C4-2B (cell line): ENCODE measurements at regions not wholly inside any gene's neighbourhood (a gene's known extent, or its start where the extent isn't known, plus 50 kb on each side); places are given as distances from the start of the nearest gene placed in this dataset.

ENCODE experiments used
- H3K27ac ChIP-seq: fragments of 450-650 bp; 2 replicates; pipeline ENCODE4 v1.5.1; 2017
- ZFX ChIP-seq: fragments of 450-650 bp; IDR thresholded peaks from 2 replicates; pipeline ENCODE4 v1.6.1; 2017
- TF ChIP-seq, protein P1 (sequence below): fragments of 450-650 bp; conservative IDR thresholded peaks from 2 replicates; pipeline ENCODE4 v1.5.1; 2017; ENCODE audit warnings: mild to moderate bottlenecking

DNA sequence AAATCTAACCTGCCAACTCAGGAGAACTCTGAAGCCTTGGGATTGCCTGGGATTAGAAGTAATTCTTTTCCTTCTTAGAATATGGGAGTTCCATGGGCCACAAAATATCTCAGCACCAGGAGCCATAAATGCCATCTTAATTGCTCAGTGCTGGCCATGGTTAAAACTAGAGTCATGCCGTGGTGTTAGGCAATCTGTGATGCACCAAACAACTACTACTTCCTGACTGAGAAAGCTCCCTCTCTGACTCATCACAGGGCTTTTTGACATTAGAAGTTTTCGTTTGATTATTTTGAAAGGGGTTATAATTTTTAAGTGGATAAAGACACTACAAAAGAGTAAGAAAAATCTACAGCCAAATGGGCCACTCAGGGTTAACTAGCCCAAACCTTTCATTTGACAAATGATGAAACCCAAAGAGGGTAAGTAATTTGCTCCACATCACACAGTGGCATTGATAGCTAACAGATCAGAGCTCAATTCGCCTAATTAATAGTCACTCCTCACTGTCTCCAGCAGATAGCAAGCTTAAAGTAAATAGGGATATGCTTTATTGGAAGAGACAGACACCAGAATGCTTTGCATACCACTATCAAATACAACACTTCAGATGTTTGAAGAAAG lies 377.3 kb downstream of the EMP1 start:
- TF ChIP-seq, protein P1, sequence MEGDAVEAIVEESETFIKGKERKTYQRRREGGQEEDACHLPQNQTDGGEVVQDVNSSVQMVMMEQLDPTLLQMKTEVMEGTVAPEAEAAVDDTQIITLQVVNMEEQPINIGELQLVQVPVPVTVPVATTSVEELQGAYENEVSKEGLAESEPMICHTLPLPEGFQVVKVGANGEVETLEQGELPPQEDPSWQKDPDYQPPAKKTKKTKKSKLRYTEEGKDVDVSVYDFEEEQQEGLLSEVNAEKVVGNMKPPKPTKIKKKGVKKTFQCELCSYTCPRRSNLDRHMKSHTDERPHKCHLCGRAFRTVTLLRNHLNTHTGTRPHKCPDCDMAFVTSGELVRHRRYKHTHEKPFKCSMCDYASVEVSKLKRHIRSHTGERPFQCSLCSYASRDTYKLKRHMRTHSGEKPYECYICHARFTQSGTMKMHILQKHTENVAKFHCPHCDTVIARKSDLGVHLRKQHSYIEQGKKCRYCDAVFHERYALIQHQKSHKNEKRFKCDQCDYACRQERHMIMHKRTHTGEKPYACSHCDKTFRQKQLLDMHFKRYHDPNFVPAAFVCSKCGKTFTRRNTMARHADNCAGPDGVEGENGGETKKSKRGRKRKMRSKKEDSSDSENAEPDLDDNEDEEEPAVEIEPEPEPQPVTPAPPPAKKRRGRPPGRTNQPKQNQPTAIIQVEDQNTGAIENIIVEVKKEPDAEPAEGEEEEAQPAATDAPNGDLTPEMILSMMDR = no peak
- no peak for TF ChIP-seq ZFX
- no peak overlapping the region for H3K27ac ChIP-seq

DNA sequence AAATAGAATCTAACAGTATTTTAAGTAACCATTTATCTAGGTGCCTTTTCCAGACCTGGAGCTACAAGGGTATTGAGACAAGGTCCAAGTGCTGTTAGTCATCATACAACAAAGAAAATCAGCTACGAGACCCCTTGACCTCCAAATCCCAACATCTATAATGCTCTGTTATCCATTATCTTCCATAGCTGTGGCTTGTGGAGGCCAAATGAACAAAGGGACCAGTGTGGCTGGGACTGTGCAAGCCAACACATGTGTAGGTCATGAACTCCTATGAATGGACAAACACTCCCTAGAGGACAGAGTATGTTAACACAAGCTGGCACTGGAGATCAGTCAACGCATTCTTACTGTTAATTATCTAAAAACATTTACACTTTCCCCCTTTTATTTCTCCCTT lies 374.5 kb downstream of the EMP1 start:
- no peak overlapping the region for H3K27ac ChIP-seq
- no peak for TF ChIP-seq ZFX
- TF ChIP-seq, protein P1 = no peak

DNA sequence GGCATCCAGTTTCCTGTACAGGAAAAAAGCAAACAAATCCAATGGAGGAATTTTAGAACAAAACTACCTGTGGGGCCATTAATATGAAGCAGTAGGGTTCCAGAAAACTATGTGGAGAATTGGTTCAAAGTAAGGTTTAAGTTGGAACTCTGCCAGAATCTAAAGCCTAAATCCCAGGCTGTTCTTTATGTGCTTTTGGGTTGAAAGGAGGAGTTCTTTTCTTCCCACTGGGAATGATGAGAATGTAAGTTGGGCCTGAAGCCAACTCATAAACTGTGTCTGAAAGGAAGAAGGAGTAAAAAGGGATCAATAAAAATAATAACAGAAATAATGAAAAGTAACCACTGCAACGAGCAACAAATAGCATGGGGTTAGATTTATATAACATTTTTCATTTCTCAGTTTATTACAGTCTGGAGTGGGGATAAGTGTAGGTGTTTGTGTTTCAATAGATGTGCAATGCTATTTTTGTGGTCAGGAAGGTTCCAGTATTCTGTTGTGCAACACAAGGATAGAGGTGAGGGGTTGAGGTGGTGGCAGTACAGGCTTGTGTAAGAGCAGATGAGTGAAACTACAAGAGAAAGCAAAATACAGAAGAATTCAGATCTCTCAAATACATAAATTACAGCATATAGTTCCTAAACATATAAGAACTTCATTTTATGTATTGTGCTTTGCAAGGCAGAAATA lies 373.6 kb downstream of the EMP1 start:
- TF ChIP-seq ZFX = no peak
- TF ChIP-seq, protein P1 = no peak
- no peak overlapping the region for H3K27ac ChIP-seq

DNA sequence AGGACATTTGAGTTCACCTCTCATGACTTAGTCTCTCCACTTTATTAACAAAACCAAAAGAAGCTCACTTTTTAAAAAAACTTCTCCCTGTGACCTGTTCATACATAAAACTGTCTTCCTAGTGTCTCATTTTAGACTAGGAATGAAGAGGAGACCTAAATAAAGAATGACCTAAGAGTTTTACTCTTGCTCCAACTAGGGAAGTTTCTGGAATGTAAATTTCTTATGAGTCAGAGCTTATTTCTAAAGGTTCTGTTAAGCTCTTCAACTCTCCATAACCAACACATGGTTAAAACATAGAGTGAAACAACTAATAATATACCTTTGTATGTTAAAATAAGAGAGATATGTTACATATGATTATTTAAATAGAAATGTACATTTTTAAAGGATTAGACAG lies 369.8 kb downstream of the EMP1 start:
- TF ChIP-seq, protein P1 = no peak
- TF ChIP-seq ZFX = no peak
- H3K27ac ChIP-seq = no peak overlapping the region

DNA sequence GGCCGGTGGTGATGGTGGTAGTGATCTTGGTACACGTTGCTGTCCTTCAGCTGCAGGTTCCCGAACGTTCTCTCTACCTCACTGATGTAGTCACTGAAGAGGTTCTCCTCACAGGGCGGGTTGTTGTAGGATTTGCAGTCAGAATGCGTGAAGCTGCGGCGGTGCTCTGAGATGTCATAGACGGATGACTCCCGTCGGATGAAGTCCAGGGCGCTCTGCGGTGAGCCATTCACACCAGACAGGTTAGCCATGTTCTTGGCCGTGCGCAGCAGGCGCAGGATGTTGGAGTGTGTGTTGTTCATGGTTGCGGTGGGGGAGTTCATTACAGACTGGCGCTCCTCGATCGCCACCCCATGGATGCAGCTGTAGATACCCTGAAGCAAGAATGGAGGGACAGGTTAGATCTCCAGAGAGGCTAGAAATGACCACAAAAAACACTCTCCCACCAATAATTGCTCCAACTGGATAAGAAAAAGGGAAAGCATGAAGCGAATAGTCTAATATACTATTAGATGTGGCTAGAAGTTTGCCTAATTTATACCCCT lies 367.8 kb downstream of the EMP1 start:
- no peak overlapping the region for H3K27ac ChIP-seq
- TF ChIP-seq ZFX = no peak
- TF ChIP-seq, protein P1 = peak; percentile 48

DNA sequence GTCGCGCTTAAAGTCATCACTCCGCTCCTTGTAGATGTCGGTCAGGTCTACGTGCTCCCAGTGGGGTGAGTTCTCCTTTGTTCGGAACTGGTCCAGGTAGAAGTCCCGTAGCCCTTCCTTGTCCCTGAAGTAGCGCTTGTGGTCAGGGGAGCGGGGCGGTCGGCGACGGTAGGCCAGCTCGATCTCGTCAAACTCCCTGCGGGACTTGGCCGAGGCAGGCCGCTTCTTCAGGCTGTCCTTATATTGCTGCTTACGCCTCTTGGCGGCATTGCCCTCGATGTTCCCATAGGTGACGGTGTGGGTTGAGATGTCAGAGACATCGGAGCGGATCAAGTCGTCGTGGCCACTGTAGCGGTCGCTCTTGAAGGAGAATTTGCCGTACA lies 367.2 kb downstream of the EMP1 start:
- H3K27ac ChIP-seq = no peak overlapping the region
- TF ChIP-seq, protein P1 = no peak
- TF ChIP-seq ZFX = no peak
